ENCODE measurements at regions not wholly inside any gene's neighbourhood (a gene's known extent, or its start where the extent isn't known, plus 50 kb on each side); places are given as distances from the start of the nearest gene placed in this dataset.
"Not testable (repeated sequence)": the region's sequence is repeated elsewhere in the genome, so short reads cannot be mapped to it uniquely, and the experiment has no call there.

- in situ Hi-C loops (cut with MboI; ENCODE audit: low sequenced_read_pairs, unreplicated experiment), result no loop called here
Observed at GRCh38 chr19:30289336-30289735, 82.8 kb upstream of the ZNF536 start.

GRCh38 chr19:30290805-30291204 is 81.4 kb upstream of the ZNF536 start:
- DNase-seq (ENCODE audit: low spot score); in situ Hi-C loops (cut with MboI; ENCODE audit: low sequenced_read_pairs, unreplicated experiment): not testable (repeated sequence)

More at GRCh38 chr19:30289336-30289735, 82.8 kb upstream of the ZNF536 start:
- no peak for DNase-seq (ENCODE audit: low spot score)
- TF ChIP-seq CTCF (IDR thresholded peaks at IDR 0.05; ENCODE audit: borderline replicate concordance, control extremely low read depth, extremely low read depth, insufficient read depth, missing control alignments), result no peak

GRCh38 chr19:30293051-30293785 is 79.0 kb upstream of the ZNF536 start:
- in situ Hi-C loops (cut with MboI; ENCODE audit: low sequenced_read_pairs, unreplicated experiment), result no loop called here
- DNase-seq (ENCODE audit: low spot score), result no peak

GRCh38 chr19:30297969-30298368 is 74.2 kb upstream of the ZNF536 start:
- TF ChIP-seq CTCF (IDR thresholded peaks at IDR 0.05; ENCODE audit: borderline replicate concordance, control extremely low read depth, extremely low read depth, insufficient read depth, missing control alignments), result no peak
- no peak for DNase-seq (ENCODE audit: low spot score)
- in situ Hi-C loops (cut with MboI; ENCODE audit: low sequenced_read_pairs, unreplicated experiment), result no loop called here

More at GRCh38 chr19:30293051-30293785, 79.0 kb upstream of the ZNF536 start:
- TF ChIP-seq CTCF (IDR thresholded peaks at IDR 0.05; ENCODE audit: borderline replicate concordance, control extremely low read depth, extremely low read depth, insufficient read depth, missing control alignments), result no peak

- in situ Hi-C loops (cut with MboI; ENCODE audit: low sequenced_read_pairs, unreplicated experiment), result no loop called here
- DNase-seq (ENCODE audit: low spot score), result no peak
- TF ChIP-seq CTCF (IDR thresholded peaks at IDR 0.05; ENCODE audit: borderline replicate concordance, control extremely low read depth, extremely low read depth, insufficient read depth, missing control alignments), result no peak
Observed at GRCh38 chr19:30303131-30303654, 69.0 kb upstream of the ZNF536 start.

- no peak for TF ChIP-seq CTCF (IDR thresholded peaks at IDR 0.05; ENCODE audit: borderline replicate concordance, control extremely low read depth, extremely low read depth, insufficient read depth, missing control alignments)
Observed at GRCh38 chr19:30304540-30304939, 67.6 kb upstream of the ZNF536 start.

GRCh38 chr19:30305346-30306060 is 66.7 kb upstream of the ZNF536 start:
- in situ Hi-C loops (cut with MboI; ENCODE audit: low sequenced_read_pairs, unreplicated experiment), result no loop called here
- TF ChIP-seq CTCF (IDR thresholded peaks at IDR 0.05; ENCODE audit: borderline replicate concordance, control extremely low read depth, extremely low read depth, insufficient read depth, missing control alignments), result no peak
- no peak for DNase-seq (ENCODE audit: low spot score)

More at GRCh38 chr19:30304540-30304939, 67.6 kb upstream of the ZNF536 start:
- no peak for DNase-seq (ENCODE audit: low spot score)
- in situ Hi-C loops (cut with MboI; ENCODE audit: low sequenced_read_pairs, unreplicated experiment), result no loop called here
